HG03558 (cell line): ENCODE measurements at regions not wholly inside any gene's neighbourhood (a gene's known extent, or its start where the extent isn't known, plus 50 kb on each side); places are given as distances from the start of the nearest gene placed in this dataset.
"Not testable (repeated sequence)": the region's sequence is repeated elsewhere in the genome, so short reads cannot be mapped to it uniquely, and the experiment has no call there.

Experiments used
- ATAC-seq: cut with Tn5 transposase; IDR thresholded peaks from one replicate; pipeline ENCODE4 v1.9.1; 2021; ENCODE audit warnings: moderate number of reproducible peaks; ENCODE audit not compliant: unreplicated experiment; ENCODE audit errors: extremely low read depth

GRCh38 chr2:52390651-52391050 is 1358.7 kb upstream of the NRXN1 start:
- no peak for ATAC-seq

GRCh38 chr2:52387937-52388590 is 1356.1 kb upstream of the NRXN1 start:
- no peak for ATAC-seq

- ATAC-seq, result no peak
Observed at GRCh38 chr2:52386433-52387030, 1354.6 kb upstream of the NRXN1 start.

GRCh38 chr2:52383541-52383940 is 1351.6 kb upstream of the NRXN1 start:
- no peak for ATAC-seq

GRCh38 chr2:52369178-52369577 is 1337.2 kb upstream of the NRXN1 start:
- no peak for ATAC-seq

- no peak for ATAC-seq
Observed at GRCh38 chr2:52368141-52368540, 1336.2 kb upstream of the NRXN1 start.

- ATAC-seq, result no peak
Observed at GRCh38 chr2:52365946-52366345, 1334.0 kb upstream of the NRXN1 start.

- ATAC-seq, result no peak
Observed at GRCh38 chr2:52356556-52356955, 1324.6 kb upstream of the NRXN1 start.

DNA sequence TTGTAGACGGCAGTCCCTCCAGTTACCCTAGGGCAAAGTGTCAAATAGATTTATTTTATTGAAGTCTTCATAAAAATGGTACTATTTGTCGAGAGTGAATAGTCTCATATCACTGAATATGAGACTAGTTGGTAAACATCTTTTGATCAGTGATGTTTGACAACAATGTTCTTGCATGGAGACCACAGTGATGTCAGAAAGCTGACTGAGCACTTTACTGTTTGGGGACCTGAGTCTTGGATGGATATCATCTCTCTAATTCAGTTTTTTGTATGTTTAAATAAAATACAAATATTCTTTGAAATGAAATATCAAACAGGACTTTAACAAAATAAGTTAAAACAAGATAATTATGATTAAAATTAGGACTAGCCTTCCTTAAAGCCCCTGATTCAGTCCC is 1315.4 kb upstream of the NRXN1 start:
- no peak for ATAC-seq

GRCh38 chr2:52345676-52346075 is 1313.7 kb upstream of the NRXN1 start:
- ATAC-seq, result no peak

DNA sequence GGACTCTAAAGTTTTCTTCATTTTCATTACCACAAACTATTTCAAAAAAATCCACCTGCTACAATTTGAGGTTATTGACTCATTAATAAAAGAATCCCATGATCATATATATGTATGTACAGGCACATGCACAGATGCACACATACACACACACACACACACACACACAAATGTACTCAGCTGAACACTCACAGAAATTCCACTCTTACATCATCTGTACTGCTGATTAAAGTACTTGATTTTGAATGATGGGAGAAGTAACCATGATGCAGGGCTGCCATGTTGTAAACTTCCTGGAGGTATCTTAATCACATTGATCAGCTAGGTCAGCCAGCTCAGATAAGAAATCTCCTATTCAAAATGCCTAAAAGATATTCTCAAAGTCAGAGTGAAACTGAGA is 1313.2 kb upstream of the NRXN1 start:
- no peak for ATAC-seq

GRCh38 chr2:52343706-52344266 is 1311.9 kb upstream of the NRXN1 start:
- ATAC-seq, result no peak

- no peak for ATAC-seq
Observed at GRCh38 chr2:52343010-52343409, 1311.1 kb upstream of the NRXN1 start.

DNA sequence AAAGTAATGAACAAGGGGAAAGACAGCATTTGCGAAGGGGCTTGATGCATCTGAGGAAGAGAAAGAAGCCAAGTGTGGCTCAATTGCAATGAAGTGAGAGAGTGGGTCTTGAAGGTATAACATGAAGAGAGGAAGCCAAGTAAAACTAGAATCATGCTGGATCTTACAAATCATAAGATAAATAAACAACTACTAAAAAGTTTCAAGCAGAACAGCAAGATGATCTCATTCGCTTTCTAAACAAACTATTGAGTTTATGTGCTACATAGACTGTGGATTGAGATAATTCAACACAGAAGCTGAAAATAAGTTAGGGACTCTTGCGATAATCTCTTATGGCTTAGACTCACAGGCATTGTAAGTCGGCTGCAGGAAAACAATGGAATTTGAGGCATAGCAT is 1310.5 kb upstream of the NRXN1 start:
- ATAC-seq, result no peak

- no peak for ATAC-seq
Observed at GRCh38 chr2:52341732-52342131, 1309.8 kb upstream of the NRXN1 start.

GRCh38 chr2:52340171-52340570 is 1308.2 kb upstream of the NRXN1 start:
- no peak for ATAC-seq

DNA sequence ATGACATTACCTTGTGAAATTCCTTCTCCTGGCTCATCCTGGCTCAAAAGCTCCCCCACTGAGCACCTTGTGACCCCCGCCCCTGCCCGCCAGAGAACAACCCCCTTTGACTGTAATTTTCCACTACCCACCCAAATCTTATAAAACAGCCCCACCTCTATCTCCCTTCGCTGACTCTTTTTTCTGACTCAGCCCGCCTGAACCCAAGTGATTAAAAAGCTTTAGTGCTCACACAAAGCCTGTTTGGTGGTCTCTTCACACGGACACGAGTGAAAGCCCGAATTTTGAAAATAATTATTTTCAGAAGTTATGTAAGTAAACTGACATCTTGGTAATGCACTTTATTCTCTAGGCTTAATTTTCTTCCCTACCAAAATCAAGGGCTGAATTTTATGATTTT is 1305.9 kb upstream of the NRXN1 start:
- not testable (repeated sequence) for ATAC-seq

GRCh38 chr2:52336951-52337350 is 1305.0 kb upstream of the NRXN1 start:
- no peak for ATAC-seq

DNA sequence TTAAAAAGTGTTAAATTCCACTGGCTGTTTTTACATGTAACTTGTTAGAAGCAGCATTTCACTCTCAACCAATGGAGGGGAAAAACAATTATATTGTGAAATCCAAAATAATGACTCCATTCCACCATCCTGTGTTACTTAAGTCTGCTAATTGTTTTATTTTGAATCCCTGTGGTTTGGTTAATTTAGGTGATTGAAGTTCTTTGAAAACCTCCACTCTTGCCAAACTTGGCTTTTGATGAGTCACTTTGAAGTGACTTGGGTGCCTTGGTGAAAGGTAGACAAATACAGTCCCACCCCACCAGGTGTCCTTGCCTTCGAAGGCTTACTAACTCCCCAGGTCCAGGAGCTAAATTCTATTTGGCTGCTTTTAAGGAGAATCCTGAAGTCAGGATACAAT is 1303.8 kb upstream of the NRXN1 start:
- ATAC-seq, result no peak

GRCh38 chr2:52334185-52334584 is 1302.3 kb upstream of the NRXN1 start:
- no peak for ATAC-seq

DNA sequence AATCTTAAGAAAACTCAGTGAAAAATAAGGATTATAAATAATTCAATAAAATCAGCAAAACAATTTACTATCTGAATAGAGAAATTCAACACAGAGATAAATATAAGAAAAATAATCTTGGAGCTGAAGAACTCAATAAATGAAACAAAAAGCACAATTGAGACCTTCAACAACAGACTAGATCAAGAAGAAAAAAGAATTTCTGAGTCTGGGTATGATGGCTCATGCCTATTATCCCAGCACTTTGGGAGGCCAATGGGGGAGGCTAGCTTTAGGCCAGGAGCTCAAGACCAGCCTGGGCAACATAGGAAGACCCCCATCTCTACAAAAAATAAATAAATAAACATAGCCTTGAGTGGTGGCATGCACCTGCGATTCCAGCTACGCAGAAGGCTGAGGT is 1295.7 kb upstream of the NRXN1 start:
- no peak for ATAC-seq

GRCh38 chr2:52314231-52314630 is 1282.3 kb upstream of the NRXN1 start:
- no peak for ATAC-seq
